ENCODE measurements at regions not wholly inside any gene's neighbourhood (a gene's known extent, or its start where the extent isn't known, plus 50 kb on each side); places are given as distances from the start of the nearest gene placed in this dataset.

DNA sequence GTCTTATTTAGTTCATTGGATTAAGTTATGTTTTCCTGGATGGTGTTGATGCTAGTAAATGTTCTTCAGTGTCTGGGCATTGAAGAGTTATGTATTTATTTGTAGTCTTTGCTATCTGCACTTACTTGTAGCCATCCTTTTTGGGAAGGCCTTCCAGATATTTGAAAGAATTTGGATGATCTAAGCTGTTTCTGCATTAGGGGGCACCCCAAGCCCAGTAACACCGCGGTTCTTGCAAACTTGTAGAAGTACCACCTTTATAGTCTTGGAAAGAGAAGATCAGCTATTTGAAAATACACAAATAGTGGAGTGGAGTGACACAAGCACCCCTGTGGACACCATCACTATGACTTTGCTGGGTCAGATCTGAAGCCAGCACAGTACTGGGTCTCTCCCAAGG, 175.9 kb upstream of the KIF2B start:
- TF ChIP-seq POLR2A (IDR thresholded peaks at IDR 0.05) (no peak), EP300 (IDR thresholded peaks at IDR 0.05) (no peak)
- TF ChIP-seq, protein P1, sequence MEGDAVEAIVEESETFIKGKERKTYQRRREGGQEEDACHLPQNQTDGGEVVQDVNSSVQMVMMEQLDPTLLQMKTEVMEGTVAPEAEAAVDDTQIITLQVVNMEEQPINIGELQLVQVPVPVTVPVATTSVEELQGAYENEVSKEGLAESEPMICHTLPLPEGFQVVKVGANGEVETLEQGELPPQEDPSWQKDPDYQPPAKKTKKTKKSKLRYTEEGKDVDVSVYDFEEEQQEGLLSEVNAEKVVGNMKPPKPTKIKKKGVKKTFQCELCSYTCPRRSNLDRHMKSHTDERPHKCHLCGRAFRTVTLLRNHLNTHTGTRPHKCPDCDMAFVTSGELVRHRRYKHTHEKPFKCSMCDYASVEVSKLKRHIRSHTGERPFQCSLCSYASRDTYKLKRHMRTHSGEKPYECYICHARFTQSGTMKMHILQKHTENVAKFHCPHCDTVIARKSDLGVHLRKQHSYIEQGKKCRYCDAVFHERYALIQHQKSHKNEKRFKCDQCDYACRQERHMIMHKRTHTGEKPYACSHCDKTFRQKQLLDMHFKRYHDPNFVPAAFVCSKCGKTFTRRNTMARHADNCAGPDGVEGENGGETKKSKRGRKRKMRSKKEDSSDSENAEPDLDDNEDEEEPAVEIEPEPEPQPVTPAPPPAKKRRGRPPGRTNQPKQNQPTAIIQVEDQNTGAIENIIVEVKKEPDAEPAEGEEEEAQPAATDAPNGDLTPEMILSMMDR (IDR thresholded peaks at IDR 0.05), result no peak

All from tibial nerve (tissue), 4 donors.